ENCODE measurements at regions not wholly inside any gene's neighbourhood (a gene's known extent, or its start where the extent isn't known, plus 50 kb on each side); places are given as distances from the start of the nearest gene placed in this dataset.
"Not testable (repeated sequence)": the region's sequence is repeated elsewhere in the genome, so short reads cannot be mapped to it uniquely, and the experiment has no call there.

DNA sequence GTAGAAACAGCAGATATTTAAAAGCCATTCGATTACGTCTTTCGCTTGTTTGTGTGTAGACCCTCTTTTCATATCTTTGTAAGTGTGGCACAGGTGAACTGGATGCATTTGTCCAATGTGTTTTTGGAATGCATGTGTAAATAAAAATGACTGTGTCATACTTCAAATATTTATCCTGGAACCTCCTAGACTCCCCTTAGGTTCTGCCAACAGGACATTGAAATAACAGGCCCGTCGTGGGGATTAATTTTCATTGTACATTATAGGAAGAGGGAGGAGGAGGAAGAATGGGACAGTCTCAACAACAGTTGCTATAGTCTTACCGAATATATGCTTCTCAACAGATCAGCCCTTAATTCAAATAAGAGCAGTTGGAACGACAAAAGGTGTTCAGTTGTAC is 95.8 kb downstream of the PRKAB2 start:
- Histone ChIP-seq H3K4me1 (ENCODE audit: control insufficient read depth, low read length) (no peaks in the 10 kb centered on the region), H3K9me2 (replicated peaks; ENCODE audit: control insufficient read depth, low read length) (no peaks in the 10 kb centered on the region), H3K9me3 (ENCODE audit: control insufficient read depth, insufficient read depth, low read length) (peaks cover 22% of the 10 kb centered on the region; the same call in 1 of the 2 replicates), H3K27ac (ENCODE audit: low read depth, low read length) (no peak overlapping the region), H3F3A (ENCODE audit: control insufficient read depth, insufficient read depth) (no peaks in the 10 kb centered on the region), H3K4me2 (ENCODE audit: low read length) (no peak overlapping the region), H3K36me3 (ENCODE audit: control insufficient read depth, low read length) (no peaks in the 10 kb centered on the region), H3K4me3 (ENCODE audit: low read length) (no peak overlapping the region), H4K20me1 (ENCODE audit: control insufficient read depth, insufficient read depth, low read depth, low read length) (no peaks in the 10 kb centered on the region), H3K27me3 (ENCODE audit: control insufficient read depth, low read length) (peaks cover 23% of the 10 kb centered on the region), H3K79me2 (ENCODE audit: control insufficient read depth, low read length) (no peaks in the 10 kb centered on the region)
- no peak for TF ChIP-seq EZH2phosphoT487 (IDR thresholded peaks at IDR 0.05; ENCODE audit: borderline replicate concordance, low read length)
- TF ChIP-seq, protein P1, sequence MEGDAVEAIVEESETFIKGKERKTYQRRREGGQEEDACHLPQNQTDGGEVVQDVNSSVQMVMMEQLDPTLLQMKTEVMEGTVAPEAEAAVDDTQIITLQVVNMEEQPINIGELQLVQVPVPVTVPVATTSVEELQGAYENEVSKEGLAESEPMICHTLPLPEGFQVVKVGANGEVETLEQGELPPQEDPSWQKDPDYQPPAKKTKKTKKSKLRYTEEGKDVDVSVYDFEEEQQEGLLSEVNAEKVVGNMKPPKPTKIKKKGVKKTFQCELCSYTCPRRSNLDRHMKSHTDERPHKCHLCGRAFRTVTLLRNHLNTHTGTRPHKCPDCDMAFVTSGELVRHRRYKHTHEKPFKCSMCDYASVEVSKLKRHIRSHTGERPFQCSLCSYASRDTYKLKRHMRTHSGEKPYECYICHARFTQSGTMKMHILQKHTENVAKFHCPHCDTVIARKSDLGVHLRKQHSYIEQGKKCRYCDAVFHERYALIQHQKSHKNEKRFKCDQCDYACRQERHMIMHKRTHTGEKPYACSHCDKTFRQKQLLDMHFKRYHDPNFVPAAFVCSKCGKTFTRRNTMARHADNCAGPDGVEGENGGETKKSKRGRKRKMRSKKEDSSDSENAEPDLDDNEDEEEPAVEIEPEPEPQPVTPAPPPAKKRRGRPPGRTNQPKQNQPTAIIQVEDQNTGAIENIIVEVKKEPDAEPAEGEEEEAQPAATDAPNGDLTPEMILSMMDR (IDR thresholded peaks at IDR 0.05; ENCODE audit: low read depth, low read length, poor library complexity, severe bottlenecking) = no peak

DNA sequence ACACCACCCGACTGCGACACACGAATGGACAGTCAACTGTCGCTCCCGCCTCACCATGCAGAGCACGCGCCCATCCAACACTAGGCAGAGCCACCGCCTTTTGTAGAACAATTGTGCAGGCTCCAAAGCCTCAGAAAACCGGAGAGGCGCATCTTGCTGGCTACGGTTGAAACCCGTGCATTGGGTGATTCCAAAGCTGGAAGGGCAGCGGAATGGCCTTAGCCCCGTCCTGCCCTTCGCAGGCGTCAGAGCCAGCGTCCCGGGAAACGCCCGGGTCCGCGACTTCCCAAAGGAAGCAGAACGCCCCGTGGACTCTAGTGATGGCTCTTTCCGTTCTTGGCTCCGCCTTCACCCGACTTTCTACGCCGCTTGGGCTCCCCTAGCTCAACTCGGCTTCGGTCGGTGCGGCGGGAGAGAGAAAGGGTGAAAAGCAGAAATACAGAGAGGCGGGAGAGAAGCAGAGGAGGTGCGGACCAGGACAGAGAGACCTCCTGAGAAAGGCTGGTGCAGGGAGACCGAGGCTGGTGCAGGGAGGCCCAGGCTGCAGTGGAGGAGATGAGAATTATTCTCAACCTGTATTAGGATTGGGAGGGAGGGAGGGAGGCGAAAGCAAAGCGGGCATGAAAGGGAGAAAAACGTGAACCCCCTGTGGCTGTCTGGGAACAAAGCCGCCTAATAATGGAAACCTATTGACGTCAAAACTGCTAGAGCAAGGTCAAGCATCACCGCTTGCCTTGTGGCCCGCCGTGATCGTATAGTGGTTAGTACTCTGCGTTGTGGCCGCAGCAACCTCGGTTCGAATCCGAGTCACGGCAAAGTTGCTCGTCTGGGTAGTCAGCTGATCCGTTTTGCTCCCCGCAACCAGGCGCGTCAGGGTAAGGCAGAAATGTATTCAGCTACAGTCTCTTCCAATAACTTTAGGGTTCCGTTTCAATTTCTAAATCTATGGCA is 99.5 kb downstream of the PRKAB2 start:
- Histone ChIP-seq H3F3A (ENCODE audit: control insufficient read depth, insufficient read depth) (no peaks in the 10 kb centered on the region), H3K9me2 (replicated peaks; ENCODE audit: control insufficient read depth, low read length) (no peaks in the 10 kb centered on the region), H3K4me3 (ENCODE audit: low read length) (no peak overlapping the region), H3K36me3 (ENCODE audit: control insufficient read depth, low read length) (no peaks in the 10 kb centered on the region), H3K27me3 (ENCODE audit: control insufficient read depth, low read length) (peaks cover 10% of the 10 kb centered on the region), H3K79me2 (ENCODE audit: control insufficient read depth, low read length) (no peaks in the 10 kb centered on the region), H3K4me2 (ENCODE audit: low read length) (no peak overlapping the region), H4K20me1 (ENCODE audit: control insufficient read depth, insufficient read depth, low read depth, low read length) (no peaks in the 10 kb centered on the region), H3K27ac (ENCODE audit: low read depth, low read length) (no peak overlapping the region), H3K9me3 (ENCODE audit: control insufficient read depth, insufficient read depth, low read length) (0 out of 2 replicates have a peak, but pooled peaks cover under 1% of the 10 kb centered on the region), H3K4me1 (ENCODE audit: control insufficient read depth, low read length) (no peaks in the 10 kb centered on the region)
- TF ChIP-seq EZH2phosphoT487 (IDR thresholded peaks at IDR 0.05; ENCODE audit: borderline replicate concordance, low read length) = no peak
- TF ChIP-seq, protein P1 (IDR thresholded peaks at IDR 0.05; ENCODE audit: low read depth, low read length, poor library complexity, severe bottlenecking) = no peak

DNA sequence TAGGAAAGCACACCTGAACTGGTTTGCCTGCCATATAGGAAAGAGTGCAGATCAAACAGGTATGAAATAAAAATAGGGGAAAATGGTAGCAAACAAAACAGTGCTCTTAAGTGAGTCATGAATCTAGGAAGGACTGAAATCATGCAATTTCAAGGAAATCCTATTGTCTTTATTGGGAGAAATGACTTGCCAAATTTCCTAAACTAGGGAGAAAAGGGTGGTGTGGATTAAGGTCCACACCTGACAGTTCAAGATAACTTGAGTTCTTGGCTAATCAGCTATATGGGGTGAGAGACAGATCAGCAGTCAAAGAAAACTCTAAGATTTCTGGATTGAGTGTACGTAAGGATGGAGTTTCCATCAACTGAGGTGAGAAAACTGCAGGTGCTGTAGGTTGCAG is 101.1 kb downstream of the PRKAB2 start:
- H3K27me3 ChIP-seq (ENCODE audit: control insufficient read depth, low read length) = peaks cover 10% of the 10 kb centered on the region
- no peaks in the 10 kb centered on the region for H3K4me1 ChIP-seq (ENCODE audit: control insufficient read depth, low read length)
- no peak overlapping the region for H3K4me2 ChIP-seq (ENCODE audit: low read length)
- no peak for TF ChIP-seq EZH2phosphoT487 (IDR thresholded peaks at IDR 0.05; ENCODE audit: borderline replicate concordance, low read length)
- H3K9me3 ChIP-seq (ENCODE audit: control insufficient read depth, insufficient read depth, low read length) = no peaks in the 10 kb centered on the region
- H3K36me3 ChIP-seq (ENCODE audit: control insufficient read depth, low read length) = no peaks in the 10 kb centered on the region
- H3K79me2 ChIP-seq (ENCODE audit: control insufficient read depth, low read length) = no peaks in the 10 kb centered on the region
- H3F3A ChIP-seq (ENCODE audit: control insufficient read depth, insufficient read depth) = no peaks in the 10 kb centered on the region
- H3K27ac ChIP-seq (ENCODE audit: low read depth, low read length) = no peak overlapping the region
- H3K9me2 ChIP-seq (replicated peaks; ENCODE audit: control insufficient read depth, low read length) = no peaks in the 10 kb centered on the region
- H4K20me1 ChIP-seq (ENCODE audit: control insufficient read depth, insufficient read depth, low read depth, low read length) = no peaks in the 10 kb centered on the region
- H3K4me3 ChIP-seq (ENCODE audit: low read length) = no peak overlapping the region

DNA sequence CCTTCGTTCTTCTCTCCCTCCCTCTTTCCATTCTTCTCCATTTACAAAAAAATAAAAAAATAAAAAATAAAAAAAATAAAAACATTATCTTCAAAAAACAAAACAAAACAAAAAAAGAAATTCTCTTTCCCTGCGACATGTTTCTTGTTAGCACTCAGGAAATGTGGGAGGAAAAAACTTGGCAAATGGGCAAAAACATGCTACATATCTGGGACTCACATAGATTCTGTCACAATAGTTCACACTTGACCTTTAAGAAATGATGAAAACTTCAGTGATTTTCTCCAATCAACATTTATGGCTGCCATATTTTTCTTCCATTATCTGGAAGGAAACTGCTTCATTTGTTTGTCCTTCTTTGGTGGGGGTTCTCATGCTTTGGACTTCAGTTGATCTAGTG is 109.3 kb downstream of the PRKAB2 start:
- H3K4me2 ChIP-seq (ENCODE audit: low read length) = no peak overlapping the region
- H3K27ac ChIP-seq (ENCODE audit: low read depth, low read length) = no peak overlapping the region
- H3K79me2 ChIP-seq (ENCODE audit: control insufficient read depth, low read length) = no peaks in the 10 kb centered on the region
- no peaks in the 10 kb centered on the region for H4K20me1 ChIP-seq (ENCODE audit: control insufficient read depth, insufficient read depth, low read depth, low read length)
- no peaks in the 10 kb centered on the region for H3F3A ChIP-seq (ENCODE audit: control insufficient read depth, insufficient read depth)
- H3K36me3 ChIP-seq (ENCODE audit: control insufficient read depth, low read length) = no peaks in the 10 kb centered on the region
- H3K9me3 ChIP-seq (ENCODE audit: control insufficient read depth, insufficient read depth, low read length) = no peaks in the 10 kb centered on the region
- no peaks in the 10 kb centered on the region for H3K27me3 ChIP-seq (ENCODE audit: control insufficient read depth, low read length)
- no peak for TF ChIP-seq EZH2phosphoT487 (IDR thresholded peaks at IDR 0.05; ENCODE audit: borderline replicate concordance, low read length)
- TF ChIP-seq, protein P1 (IDR thresholded peaks at IDR 0.05; ENCODE audit: low read depth, low read length, poor library complexity, severe bottlenecking) = no peak
- H3K4me1 ChIP-seq (ENCODE audit: control insufficient read depth, low read length) = no peaks in the 10 kb centered on the region
- no peaks in the 10 kb centered on the region for H3K9me2 ChIP-seq (replicated peaks; ENCODE audit: control insufficient read depth, low read length)
- no peak overlapping the region for H3K4me3 ChIP-seq (ENCODE audit: low read length)

DNA sequence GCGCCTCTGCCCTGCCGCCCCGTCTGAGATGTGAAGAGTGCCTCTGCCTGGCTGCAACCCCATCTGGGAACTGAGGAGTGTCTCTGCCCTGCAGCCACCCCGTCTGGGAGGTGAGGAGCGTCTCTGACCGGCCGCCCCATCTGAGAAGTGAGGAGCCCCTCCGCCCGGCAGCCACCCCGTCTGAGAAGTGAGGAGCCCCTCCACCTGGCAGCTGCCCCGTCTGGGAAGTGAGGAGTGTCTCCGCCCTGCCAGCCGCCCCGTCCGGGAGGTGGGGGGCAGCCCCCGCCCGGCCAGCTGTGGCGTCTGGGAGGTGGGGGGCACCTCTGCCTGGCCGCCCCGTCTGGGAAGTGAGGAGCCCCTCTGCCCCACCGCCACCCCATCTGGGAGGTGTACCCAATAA is 110.4 kb downstream of the PRKAB2 start:
- H3K36me3 ChIP-seq (ENCODE audit: control insufficient read depth, low read length); H3K4me3 ChIP-seq (ENCODE audit: low read length); H3K9me2 ChIP-seq (replicated peaks; ENCODE audit: control insufficient read depth, low read length); H3K27me3 ChIP-seq (ENCODE audit: control insufficient read depth, low read length); H3K27ac ChIP-seq (ENCODE audit: low read depth, low read length); H4K20me1 ChIP-seq (ENCODE audit: control insufficient read depth, insufficient read depth, low read depth, low read length); H3K4me2 ChIP-seq (ENCODE audit: low read length); H3K4me1 ChIP-seq (ENCODE audit: control insufficient read depth, low read length); H3K9me3 ChIP-seq (ENCODE audit: control insufficient read depth, insufficient read depth, low read length); H3K79me2 ChIP-seq (ENCODE audit: control insufficient read depth, low read length); H3F3A ChIP-seq (ENCODE audit: control insufficient read depth, insufficient read depth): not testable (repeated sequence)

Data from DOHH2 (cell line).